Testis (tissue), 2 donors: ENCODE measurements at regions not wholly inside any gene's neighbourhood (a gene's known extent, or its start where the extent isn't known, plus 50 kb on each side); places are given as distances from the start of the nearest gene placed in this dataset.
"Not testable (repeated sequence)": the region's sequence is repeated elsewhere in the genome, so short reads cannot be mapped to it uniquely, and the experiment has no call there.

Experiments
- DNase-seq: peaks from one replicate; pipeline ENCODE4 v3.0.0-alpha.2; 2019
- H3K27ac ChIP-seq, 2 donors: fragments of 200-600 bp; sonication (generic); one replicate each; pipeline ENCODE4 v1.5.1; 2019
- H3K27me3 ChIP-seq: fragments of 200-600 bp; sonication (generic); one replicate; pipeline ENCODE4 v1.5.1; 2019
- H3K36me3 ChIP-seq: fragments of 200-600 bp; sonication (generic); one replicate; pipeline ENCODE4 v1.5.1; 2017; ENCODE audit warnings: low read depth; ENCODE audit errors: missing control alignments
- H3K4me1 ChIP-seq: fragments of 200-600 bp; sonication (generic); one replicate; pipeline ENCODE4 v1.5.1; 2019
- H3K4me3 ChIP-seq, 2 donors: fragments of 200-600 bp; sonication (generic); one replicate each; pipeline ENCODE4 v1.5.1; 2017 to 2019
- H3K9me3 ChIP-seq: fragments of 200-600 bp; sonication (generic); one replicate; pipeline ENCODE4 v1.5.1; 2017
- CTCF ChIP-seq, 3 experiments: fragments of 450-650 bp in 2 of 3; fragments of 200-600 bp in 1 of 3; sonication (generic) in 1 of 3; IDR thresholded peaks; one replicate each; pipeline ENCODE4 v1.5.1; 2016 to 2019; ENCODE audit warnings: antibody characterized with exemption in 3 of 3, mild to moderate bottlenecking in 2 of 3, moderate library complexity in 1 of 3
- POLR2A ChIP-seq: fragments of 450-650 bp; IDR thresholded peaks from one replicate; pipeline ENCODE4 v1.6.1; 2017; ENCODE audit warnings: antibody characterized with exemption, mild to moderate bottlenecking, moderate library complexity
- WGBS, 2 donors: methylation state at CpG; one replicate each; pipeline ENCODE4 v1.1.5; 2018; 5-methylcytosine and 5-hydroxymethylcytosine counted together
- intact Hi-C: fragments of 100-400 bp; cut with DNase I; formaldehyde crosslinking; loops from one replicate; pipeline ENCODE4 v1.15.1; 2023; ENCODE audit warnings: low total_unique reads

GRCh38 chr7:81150951-81151361 is 232.1 kb upstream of the SEMA3C start:
- peak overlapping the region in 1 of 2 donors; percentile 64 for H3K27ac ChIP-seq
- intact Hi-C loops, result no loop called here
- no peak for TF ChIP-seq POLR2A
- no peak for TF ChIP-seq CTCF (IDR thresholded peaks at IDR 0.05)
- no peak for DNase-seq
- no peaks in the 10 kb centered on the region for H3K9me3 ChIP-seq
- no peaks in the 10 kb centered on the region for H3K36me3 ChIP-seq
- peaks cover 15% of the 10 kb centered on the region for H3K4me1 ChIP-seq
- no peaks in the 10 kb centered on the region for H3K27me3 ChIP-seq
- H3K4me3 ChIP-seq, result no peak overlapping the region
- WGBS, 2 donors, result 69 to 100% methylated on average over 1 of the region's 1 CpG

- H3K27me3 ChIP-seq, result no peaks in the 10 kb centered on the region
- 55 to 64% methylated on average over 1 to 2 of the region's 2 CpGs for WGBS, 2 donors
- TF ChIP-seq CTCF (IDR thresholded peaks at IDR 0.05), result no peak
- TF ChIP-seq POLR2A, result no peak
- no peak for DNase-seq
- H3K36me3 ChIP-seq, result no peaks in the 10 kb centered on the region
- H3K4me3 ChIP-seq, result no peak overlapping the region
- H3K4me1 ChIP-seq, result no peaks in the 10 kb centered on the region
- intact Hi-C loops, result no loop called here
- H3K27ac ChIP-seq, result no peak overlapping the region
- H3K9me3 ChIP-seq, result no peaks in the 10 kb centered on the region
These were observed 225.0 kb upstream of the SEMA3C start for GRCh38 chr7:81143856-81144255.

DNA sequence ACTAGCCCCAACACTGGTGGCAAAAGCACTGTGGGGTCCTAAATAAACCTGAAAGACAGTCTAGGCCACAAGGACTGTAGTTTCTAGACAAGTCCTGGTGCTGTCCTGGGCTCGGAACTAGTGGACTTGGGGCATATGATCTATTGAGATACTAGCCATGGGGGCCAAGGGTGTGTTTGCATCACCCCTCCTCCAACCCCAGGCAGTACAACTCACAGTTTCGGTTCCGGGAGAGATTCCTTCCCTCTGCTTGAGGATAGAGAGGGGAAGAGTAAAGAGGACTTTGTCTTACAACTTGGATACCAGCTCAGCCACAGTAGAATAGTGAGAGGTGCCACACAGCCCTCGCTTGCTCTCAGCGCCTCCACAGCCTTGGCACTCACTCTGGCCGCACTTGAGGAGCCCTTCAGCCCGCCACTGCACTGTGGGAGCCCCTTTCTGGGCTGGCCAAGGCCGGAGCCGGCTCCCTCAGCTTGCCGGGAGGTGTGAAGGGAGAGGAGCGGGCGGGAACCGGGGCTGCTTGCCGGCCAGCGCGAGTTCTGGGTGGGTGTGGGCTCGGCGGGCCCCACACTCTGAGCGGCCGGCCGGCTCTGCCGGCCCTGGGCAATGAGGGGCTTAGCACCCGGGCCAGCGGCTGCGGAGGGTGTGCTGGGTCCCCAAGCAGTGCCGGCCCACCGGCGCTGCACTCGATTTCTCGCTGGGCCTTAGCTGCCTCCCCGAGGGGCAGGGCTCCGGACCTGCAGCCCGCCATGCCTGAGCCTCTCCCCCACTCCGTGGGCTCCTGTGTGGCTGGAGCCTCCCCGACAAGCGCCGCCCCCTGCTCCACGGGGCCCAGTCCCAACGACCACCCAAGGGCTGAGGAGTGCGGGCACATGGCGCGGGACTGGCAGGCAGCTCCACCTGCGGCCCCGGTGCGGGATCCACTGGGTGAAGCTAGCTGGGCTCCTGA is 222.7 kb upstream of the SEMA3C start:
- Histone ChIP-seq H3K4me3 (peak overlapping the region; percentile 16 to 50), H3K27ac (peak overlapping the region in 1 of 2 donors; percentile 9)
- WGBS, 2 donors, result 67 to 88% methylated on average over 1 to 45 of the region's 45 CpGs
- H3K4me1 ChIP-seq, intact Hi-C loops, DNase-seq, H3K36me3 ChIP-seq, H3K9me3 ChIP-seq, H3K27me3 ChIP-seq: not testable (repeated sequence)

- no peaks in the 10 kb centered on the region for H3K27me3 ChIP-seq
- intact Hi-C loops, result no loop called here
- H3K9me3 ChIP-seq, result no peaks in the 10 kb centered on the region
- no peaks in the 10 kb centered on the region for H3K36me3 ChIP-seq
- no peak for DNase-seq
- no peak overlapping the region for H3K4me3 ChIP-seq
- H3K27ac ChIP-seq, result no peak overlapping the region
- H3K4me1 ChIP-seq, result no peaks in the 10 kb centered on the region
- no peak for TF ChIP-seq CTCF (IDR thresholded peaks at IDR 0.05)
- no peak for TF ChIP-seq POLR2A
- 76 to 82% methylated on average over 3 of the region's 3 CpGs for WGBS, 2 donors
These were observed 221.9 kb upstream of the SEMA3C start for GRCh38 chr7:81140775-81141174.

- Histone ChIP-seq H3K9me3 (no peaks in the 10 kb centered on the region), H3K27me3 (no peaks in the 10 kb centered on the region), H3K36me3 (no peaks in the 10 kb centered on the region), H3K4me1 (no peaks in the 10 kb centered on the region), H3K4me3 (no peak overlapping the region), H3K27ac (no peak overlapping the region)
- intact Hi-C loops, result no loop called here
- 76 to 84% methylated on average over 2 of the region's 2 CpGs for WGBS, 2 donors
- TF ChIP-seq POLR2A (no peak), CTCF (IDR thresholded peaks at IDR 0.05) (no peak)
- no peak for DNase-seq
These were observed 221.4 kb upstream of the SEMA3C start for GRCh38 chr7:81140252-81140651.
